Activated CD8-positive, alpha-beta memory T cell treated with anti-CD3 and anti-CD28 coated beads for 24 hours (primary cell): ENCODE measurements at regions not wholly inside any gene's neighbourhood (a gene's known extent, or its start where the extent isn't known, plus 50 kb on each side); places are given as distances from the start of the nearest gene placed in this dataset.

Experiments
- DNase-seq: peaks from one replicate; pipeline ENCODE4 v3.0.0-alpha.2; 2020

DNA sequence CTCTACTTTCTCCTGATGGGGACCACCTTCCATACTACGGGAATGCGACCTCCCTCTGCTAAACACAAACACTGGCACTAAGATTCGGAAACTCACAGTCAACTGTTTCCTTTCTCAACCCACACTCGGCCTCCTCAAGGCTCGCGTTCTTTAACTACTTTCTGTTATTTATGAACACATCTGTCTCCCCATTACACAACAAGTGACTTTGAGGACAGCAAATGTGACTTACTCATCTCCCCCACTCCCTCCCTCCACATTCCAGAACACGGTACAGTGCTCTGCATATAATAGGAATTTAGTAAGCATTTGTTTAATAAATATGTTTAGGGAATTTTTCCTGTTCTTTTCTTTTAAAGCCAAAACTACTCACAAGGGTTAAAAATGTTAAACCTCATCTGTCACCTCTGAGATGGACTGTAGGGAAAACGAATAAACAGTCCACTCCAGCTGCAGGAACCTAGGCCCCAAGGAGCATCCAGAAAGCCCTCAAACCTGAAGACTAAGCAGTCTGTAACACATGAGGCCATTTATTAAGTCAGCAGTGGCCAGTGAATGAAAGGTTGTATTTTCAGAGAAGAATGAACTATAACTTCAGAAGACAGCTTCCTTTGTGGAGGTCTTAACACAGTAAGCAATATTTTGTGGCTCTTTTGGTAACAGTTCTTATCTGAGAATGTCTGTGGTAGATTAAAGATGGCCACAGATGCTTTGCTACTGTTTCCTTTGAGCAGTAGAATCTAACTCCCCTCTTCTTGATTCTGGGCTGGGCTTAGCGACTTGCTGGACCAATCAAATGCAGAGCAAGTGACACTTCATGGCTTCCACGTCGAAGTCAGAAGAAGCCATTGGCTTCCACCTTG is 209.6 kb upstream of the DTNBP1 start:
- DNase-seq = no peak

DNA sequence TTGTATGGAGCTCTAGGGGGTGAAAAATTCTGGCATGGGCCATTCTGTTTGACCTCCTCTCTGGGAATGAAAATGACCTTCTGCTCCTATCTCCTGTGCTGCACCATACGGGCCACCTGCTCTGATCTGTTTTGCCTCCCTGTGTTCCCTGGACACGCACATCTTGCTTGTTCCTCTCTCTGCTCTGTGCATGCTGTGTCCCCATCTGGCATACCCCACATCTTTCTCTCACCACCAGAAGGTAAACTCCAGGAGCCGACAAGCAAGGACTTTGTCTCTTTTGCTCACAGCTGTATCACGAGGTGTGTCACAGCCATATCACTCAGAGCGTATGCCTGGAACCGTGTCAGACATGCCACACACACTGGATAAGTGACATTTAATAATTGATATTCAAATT is 208.4 kb upstream of the DTNBP1 start:
- no peak for DNase-seq

DNA sequence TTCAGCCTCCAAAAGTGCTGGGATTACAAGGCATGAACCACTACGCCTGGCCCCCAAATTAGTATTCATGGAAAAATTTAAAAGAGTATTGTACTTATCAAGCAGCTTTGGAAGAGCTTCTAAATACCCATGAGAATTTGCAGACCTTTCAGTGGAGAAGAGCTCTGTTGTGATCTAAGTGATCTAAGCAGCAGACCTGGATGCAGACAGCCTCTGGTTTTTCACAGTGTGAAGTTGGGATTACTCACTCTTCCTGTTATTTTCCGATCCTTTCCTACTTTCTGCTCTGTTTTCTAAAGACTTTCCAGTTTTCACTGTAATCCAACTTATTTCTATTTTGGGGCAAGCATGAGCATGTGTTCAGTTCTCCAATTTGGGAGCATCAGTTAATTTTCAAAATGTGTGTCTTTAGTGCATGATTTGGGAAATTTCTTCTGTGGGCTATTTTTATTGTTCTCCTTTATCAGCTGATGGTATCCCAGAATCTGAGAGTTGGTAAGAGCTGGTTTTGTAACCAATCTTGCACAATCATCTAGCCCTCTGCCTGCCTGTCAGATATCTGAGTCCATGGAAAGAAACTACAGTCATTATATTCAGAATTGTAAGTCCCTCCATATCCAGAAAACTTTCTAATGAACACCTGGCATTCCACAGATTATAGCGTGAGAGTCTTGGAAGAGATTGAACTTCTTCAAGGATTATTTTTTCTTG is 207.7 kb upstream of the DTNBP1 start:
- no peak for DNase-seq

DNA sequence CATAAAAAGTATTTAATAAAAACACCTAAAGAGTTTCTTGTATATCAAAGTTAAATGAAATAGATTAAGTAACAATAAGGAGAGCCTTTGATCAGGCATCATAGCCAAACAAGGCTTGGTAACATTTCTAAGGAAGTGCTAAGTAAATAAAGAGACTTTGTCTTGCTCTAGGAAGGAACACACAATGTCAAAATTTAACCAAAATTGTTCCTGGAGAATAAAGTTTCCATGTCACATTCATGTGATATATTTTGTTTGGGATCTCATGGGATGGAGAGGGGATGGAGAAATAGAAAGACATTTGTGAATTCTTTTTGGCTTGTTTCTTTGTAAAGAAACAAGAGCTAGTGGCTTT is 201.9 kb upstream of the DTNBP1 start:
- no peak for DNase-seq

DNA sequence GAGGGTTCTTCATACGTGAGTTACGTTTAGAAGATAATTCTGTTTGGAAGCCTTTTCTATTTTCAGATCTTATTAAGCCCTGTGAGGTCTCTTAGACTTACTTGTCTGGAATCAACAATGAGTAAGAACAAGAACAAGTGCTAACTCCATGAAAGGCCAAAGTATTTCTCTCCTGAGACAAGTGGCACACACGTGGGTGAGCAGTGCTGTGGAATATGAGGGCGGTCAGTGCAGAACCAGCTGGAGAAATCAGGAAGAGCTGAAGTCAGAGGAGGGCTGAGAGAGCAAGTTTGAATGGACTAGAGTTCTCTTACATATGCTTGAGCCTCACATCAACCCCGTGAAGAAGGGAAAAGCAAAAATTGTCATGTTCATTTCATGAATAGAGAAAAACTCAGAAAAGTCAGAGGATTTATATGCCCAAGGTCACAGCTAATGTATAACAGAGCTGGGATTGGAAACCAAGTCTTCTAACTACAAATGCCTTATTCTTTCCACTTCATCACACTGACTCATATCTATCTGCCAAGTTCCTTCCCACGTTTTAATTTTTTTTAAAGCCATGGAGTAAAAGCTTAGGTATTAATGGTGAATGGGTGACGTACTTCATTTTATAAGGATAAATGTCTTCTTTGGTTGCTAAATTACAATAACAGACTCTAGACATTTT is 201.3 kb upstream of the DTNBP1 start:
- no peak for DNase-seq

DNA sequence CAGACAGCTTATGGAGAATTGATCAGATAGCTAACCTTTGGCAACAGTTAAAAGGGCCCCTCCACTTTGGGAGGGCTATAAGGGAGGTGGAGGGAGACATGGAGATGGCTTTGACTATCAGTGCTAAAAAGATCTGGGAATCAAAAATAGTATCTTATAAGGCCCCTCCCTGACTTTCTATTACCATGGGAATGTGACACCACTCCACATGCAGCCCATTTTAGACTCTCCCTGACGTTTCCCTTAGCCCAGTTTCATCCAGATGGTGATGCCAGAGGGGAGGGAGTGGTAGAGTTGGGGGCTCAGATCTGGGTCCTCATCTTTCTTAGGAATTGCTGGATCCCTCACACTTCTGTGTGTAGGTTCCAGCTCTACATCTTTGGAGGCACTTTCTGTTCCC is 200.0 kb upstream of the DTNBP1 start:
- DNase-seq = no peak

DNA sequence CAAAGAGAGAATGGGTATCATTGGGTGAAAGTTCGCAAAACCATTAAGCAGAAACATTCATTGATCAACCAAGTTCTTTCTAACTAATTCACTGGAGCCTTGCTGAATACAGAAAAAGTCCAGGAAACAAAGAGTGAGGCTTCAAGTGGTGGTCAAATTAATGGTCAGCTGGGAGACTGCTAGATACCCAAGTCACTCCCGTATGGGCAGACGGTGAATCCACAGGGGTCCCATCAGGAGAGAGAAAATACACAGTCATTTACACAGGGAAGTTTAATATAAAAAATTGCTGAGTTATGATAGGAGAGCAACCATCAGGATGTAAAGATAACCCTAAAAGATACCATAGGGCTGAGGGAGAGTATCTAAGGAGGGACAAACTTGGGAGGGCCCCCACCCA is 198.7 kb upstream of the DTNBP1 start:
- DNase-seq = no peak

DNA sequence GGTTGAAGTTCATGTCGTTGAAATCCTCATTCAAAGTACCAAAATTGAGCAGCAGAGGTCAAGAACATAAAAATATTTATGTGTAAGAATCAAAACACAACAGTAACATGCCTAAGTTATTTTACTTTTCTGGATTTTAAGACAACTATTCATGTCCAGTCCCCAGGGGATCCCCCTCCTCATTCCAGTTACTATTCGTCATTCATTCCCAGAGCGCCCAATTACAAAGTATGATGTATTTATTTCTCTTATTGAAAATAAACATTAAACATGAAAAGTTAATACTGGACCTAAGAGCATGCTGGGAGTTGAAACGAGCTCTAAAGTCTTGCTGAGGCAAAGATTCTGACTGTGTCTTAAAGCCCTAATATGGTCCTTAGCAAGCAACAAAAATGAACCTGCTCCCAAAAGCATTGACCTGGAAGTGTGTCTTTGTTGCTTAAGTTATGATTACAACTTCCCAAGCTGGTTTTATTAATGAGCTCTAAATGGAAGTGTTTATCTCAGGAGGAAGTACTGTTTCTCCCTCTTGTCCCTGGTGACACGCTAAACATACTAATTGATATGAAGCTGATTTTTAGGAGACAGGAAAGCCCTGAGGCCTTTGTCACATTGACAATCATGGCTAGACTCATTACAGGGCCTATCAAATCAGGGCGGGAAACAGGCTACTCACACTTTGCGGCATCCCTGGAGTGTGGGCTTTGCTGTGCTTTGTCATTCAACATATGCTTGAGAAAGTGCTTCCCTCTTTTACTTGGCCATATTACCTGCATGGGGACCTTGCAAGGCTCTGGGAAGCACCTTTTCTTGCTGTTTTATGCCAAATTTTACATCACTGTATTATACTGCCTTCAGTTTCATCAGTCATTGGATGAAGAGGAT is 192.2 kb upstream of the DTNBP1 start:
- no peak for DNase-seq

DNA sequence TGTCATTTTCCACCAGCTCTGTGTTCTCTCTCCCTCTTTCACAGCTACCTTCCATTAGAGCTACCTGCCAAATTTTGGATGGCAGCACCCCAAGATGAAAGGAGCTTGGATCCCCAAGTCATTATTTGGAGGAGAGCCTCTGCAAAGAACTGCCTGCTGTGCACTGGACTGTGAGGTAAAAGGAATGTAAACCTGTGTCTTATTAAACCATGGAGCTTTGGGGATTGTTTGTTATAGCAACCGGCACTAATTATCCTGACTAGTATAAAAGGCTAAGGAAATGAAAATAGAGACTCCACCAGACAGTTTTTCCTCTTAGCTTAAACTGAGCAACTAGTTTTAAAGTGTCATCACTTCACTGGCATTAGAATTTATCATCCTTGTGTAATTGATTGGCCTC is 191.6 kb upstream of the DTNBP1 start:
- DNase-seq = no peak

DNA sequence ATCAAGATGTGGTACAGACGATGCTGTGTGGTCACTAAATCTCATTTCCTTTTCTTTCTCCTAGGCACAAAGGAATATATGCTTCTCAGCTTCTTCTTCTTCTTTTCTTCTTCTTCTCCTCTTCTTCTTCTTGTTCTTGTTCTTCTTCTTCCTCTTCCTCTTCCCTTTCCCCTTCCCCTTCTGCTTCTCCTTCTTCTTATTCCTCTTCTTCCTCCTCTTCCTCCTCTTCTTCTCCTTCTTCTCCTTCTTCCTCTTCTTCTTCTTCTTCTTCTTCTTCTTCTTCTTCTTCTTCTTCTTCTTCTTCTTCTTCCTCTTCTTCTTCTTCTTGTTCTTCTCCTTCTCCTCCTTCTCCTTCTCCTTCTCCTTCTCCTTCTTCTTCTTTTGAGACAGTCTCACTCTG is 190.4 kb upstream of the DTNBP1 start:
- no peak for DNase-seq

DNA sequence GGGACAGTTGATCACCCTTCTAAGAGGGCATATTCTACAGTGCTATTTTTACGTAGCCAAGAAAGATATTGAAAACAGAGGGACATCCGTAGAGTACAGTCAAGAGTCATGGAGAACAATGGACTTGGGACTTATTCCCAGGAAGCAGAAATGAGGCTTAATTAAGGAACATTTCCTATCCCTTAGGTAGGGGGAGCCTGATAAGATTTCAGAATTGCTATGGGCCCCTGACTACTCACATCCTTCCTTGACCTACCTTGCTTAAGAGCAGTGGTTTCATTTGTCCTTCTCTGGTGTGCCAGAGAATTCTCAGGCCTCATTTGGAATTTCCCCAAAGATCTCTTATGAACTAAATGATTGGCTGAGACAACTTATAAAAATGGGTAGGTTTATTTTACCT is 189.5 kb upstream of the DTNBP1 start:
- DNase-seq = no peak

DNA sequence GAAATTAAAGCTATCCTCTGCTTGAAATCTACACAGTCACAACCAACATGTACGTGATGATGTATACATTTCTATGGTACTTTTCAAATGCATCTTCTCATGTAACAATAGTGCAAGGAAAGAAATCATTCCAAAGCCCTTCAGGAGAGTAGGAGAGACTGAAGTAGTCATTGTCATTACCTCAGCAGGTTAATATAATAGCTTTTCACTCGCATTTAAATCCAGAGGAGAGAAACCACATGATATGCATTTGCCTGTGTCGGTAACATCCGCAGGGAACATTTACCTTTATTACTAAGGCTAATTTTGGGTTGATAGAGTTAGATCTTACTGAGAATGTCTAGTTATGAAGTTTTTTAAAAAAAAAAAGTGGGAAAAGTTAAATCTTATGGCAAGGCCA is 186.6 kb upstream of the DTNBP1 start:
- no peak for DNase-seq

DNA sequence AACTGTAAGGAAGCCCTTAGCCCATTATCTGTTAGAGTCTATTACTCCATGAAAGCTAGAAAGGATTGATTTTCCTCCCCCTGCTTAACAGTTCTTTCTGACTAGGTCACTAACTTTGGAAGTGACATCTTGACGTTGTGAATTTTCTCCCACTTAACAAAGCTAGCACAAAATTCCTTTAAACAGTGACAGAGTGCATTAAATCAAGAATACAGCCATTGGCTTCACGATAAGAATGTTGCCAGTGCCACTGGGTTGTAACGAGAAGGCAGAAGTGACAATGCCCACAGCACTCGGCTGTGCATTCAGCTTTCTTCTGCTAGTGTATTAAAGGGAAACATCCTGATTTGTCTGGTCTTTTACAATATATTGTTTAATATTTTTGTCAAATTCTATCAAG is 182.7 kb upstream of the DTNBP1 start:
- no peak for DNase-seq

DNA sequence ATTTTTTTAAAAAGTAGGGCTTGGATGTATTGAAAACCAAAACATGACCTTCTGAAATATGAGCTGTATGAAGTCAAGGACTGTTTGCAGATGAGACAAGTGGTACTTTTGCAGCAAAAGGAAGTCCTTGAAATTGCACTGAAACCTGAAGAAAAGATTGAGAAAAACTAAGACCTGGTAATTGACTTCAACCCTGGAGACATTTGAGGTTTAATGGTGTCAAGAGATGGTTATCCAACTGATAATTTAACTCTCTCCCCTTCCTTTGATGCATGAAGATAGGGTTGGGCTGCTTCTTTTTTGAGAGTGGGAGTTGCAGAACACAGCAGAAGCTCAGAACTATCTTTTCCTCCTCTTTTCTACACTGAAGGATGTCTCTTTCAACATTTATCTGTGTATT is 180.9 kb upstream of the DTNBP1 start:
- DNase-seq = no peak

DNA sequence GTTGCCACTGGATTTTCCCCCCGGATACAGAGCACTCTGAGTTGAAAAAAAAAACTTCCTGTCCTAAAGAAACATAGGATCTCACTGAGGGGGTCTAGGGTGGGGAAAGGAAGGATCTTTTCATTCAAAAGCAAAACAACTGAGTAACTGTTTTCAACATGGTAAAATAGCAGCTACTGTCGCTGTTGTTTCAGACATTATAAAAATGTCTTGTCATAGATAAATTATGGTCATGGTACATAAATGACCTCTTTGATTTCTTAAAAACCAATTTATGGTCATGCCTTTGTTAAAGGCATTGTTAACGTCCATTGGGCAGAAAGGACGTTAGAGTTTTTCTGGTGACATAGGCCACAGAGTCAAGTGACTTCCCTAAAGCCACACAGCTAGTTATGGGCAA is 180.4 kb upstream of the DTNBP1 start:
- no peak for DNase-seq

DNA sequence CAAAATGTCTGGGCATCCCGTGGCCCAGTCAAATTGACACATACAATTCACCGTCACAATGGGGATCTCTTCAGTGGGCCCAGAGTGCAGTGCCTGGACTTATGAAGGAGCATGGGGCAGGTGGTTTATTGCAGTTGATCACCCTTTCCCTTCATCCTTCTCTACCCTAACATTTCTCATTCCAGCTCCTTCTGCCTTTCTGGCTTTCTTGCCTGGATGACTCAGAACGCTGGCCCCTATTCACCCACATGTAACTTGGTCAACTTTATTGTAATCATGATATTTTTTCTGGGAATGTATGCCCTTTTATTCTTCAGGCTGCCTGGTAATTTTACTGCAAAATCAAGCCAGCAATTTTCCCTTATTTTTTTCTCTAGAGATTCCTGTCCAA is 179.9 kb upstream of the DTNBP1 start:
- DNase-seq = no peak

DNA sequence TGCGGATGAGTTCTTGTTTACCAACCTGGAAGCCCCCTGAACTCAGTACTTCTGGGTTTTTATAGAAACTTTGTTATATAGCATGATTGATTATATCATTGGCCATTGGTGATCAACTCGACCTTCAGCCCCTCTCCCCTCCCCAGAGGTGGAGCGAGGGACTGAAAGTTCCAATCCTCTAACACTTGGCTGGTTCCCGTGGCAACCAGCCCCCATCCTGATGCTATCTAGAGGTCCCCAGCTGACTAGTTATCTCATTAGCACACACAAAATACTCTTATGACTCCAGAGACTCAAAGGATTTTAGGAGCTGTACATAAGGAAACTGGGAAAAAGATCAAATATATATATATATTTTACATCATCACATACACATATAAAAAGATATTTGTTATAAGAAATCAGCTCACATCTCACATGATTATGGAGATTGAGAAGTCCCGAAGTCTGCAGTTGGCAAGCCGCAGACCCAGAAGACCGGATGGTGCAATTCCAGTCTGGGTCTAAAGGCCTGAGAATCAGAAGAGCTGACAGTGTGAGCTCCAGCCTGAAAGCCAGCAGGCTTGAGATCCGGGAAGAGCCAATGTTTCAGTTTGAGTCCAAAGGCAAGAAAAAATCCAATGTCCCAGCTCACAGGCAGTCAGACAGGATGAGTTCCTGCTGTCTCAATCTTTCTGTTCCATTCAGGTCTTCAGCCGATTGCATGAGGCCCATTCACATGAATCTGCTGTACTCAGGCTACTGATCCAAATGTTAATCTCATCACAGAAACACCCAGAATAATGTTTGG is 179.3 kb upstream of the DTNBP1 start:
- DNase-seq = no peak

DNA sequence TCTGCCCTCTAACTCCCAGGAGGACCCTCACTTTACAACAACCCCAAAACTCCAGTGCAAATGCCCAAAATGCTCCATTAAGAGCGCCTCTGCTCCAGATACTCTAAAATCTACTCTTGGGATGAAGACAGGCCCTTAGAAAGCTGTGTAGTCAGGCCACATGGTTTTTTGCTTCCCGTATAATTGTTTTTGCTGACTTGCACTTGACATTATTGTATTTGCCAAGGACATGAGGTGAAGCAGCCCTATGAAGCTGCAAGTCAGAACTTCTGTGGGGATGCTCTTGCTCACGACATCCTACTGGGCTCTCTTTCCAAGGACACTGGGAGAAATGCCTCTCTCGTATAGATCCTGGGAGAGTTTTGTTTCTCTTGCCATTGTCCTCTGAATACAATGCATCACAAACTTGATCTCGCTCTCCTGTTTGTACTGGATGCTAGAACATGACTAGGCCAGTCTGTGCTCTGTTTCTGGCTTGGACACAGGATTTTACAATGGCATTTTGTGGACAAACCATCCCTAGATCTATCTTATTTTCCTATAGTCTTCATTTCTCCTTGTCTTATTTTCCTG is 177.2 kb upstream of the DTNBP1 start:
- DNase-seq = no peak

DNA sequence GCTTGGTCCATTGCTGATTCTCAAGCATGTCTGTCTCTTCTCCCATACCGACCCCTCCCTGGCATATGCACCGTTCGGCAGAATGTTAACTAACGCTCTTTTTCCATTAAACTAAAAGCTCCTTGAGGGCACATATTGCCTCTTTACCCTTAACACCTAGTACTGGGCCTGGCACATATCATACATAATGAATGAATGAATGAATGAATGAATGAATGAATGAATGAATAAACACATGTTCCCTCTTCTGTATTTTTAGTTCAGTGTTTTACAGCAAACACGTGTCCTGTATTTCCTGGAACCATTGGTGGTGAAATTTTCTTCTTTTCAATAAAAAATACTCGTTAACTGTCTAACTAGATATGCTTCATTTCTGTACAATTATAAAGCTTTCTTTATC is 174.4 kb upstream of the DTNBP1 start:
- no peak for DNase-seq

DNA sequence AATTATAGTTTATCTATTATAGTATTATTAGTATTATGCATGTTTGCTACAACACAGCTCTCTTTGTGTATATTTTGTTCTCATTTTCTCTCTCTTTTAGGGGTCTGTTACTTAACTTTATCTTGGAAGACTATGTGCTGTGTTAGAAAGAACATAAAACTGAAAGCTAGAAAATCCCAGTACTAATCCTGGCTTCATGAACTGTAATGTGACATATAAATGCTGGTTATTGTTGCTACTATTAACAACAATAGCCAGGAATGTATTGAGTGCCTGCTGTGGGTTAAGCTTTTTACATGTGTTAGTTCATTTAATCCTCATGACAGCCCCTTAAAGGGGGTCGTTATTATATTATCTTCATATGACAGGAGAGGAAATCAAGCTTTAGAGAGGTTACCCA is 170.0 kb upstream of the DTNBP1 start:
- DNase-seq = no peak

DNA sequence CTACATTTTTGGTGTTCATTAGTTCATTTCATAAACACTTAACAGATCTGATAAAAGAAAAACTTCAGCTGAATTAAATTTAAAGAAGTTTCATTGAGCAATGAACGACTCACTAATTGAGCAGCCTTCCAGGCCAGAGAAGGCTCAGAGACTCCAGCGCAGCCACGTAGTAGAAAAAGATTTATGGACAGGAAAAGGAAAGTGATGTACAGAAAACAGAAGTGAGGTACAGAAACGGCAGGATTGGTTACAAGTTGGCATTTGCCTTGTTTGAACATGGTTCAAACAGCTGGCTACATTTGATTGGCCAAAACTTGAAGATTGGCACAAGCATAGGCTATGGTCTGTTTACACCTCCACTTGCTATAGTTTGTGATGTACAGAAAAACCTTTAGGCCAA is 166.3 kb upstream of the DTNBP1 start:
- DNase-seq = no peak
